Esophagus muscularis mucosa (tissue), 4 donors: ENCODE measurements at regions not wholly inside any gene's neighbourhood (a gene's known extent, or its start where the extent isn't known, plus 50 kb on each side); places are given as distances from the start of the nearest gene placed in this dataset.

Source experiments
- EP300 ChIP-seq: sonication (generic); formaldehyde crosslinking; IDR thresholded peaks from one replicate; pipeline ENCODE4 v1.6.1; 2017; ENCODE audit warnings: antibody characterized with exemption
- POLR2A ChIP-seq: fragments of 450-650 bp; IDR thresholded peaks from one replicate; pipeline ENCODE4 v1.6.1; 2017; ENCODE audit warnings: antibody characterized with exemption, moderate library complexity, mild to moderate bottlenecking, low read depth
- TF ChIP-seq, protein P1 (sequence below), 3 experiments: fragments of 200-600 bp in 2 of 3; fragments of 450-650 bp in 1 of 3; sonication (generic) in 2 of 3; IDR thresholded peaks; one replicate each; pipeline ENCODE4 v1.5.1; 2017 to 2019; ENCODE audit warnings: antibody characterized with exemption in 3 of 3, mild to moderate bottlenecking in 2 of 3, moderate library complexity in 1 of 3

- TF ChIP-seq, protein P1, sequence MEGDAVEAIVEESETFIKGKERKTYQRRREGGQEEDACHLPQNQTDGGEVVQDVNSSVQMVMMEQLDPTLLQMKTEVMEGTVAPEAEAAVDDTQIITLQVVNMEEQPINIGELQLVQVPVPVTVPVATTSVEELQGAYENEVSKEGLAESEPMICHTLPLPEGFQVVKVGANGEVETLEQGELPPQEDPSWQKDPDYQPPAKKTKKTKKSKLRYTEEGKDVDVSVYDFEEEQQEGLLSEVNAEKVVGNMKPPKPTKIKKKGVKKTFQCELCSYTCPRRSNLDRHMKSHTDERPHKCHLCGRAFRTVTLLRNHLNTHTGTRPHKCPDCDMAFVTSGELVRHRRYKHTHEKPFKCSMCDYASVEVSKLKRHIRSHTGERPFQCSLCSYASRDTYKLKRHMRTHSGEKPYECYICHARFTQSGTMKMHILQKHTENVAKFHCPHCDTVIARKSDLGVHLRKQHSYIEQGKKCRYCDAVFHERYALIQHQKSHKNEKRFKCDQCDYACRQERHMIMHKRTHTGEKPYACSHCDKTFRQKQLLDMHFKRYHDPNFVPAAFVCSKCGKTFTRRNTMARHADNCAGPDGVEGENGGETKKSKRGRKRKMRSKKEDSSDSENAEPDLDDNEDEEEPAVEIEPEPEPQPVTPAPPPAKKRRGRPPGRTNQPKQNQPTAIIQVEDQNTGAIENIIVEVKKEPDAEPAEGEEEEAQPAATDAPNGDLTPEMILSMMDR (IDR thresholded peaks at IDR 0.05): no peak
- no peak for TF ChIP-seq EP300
- no peak for TF ChIP-seq POLR2A
Measured at GRCh38 chr3:99551520-99551919, 86.9 kb upstream of the COL8A1 start.
